Osteoblast (primary cell): ENCODE measurements at regions not wholly inside any gene's neighbourhood (a gene's known extent, or its start where the extent isn't known, plus 50 kb on each side); places are given as distances from the start of the nearest gene placed in this dataset.

ENCODE experiments used
- DNase-seq: peaks from one replicate; pipeline ENCODE4 v3.0.0; 2011; ENCODE audit warnings: low spot score, mixed read lengths; ENCODE audit not compliant: insufficient read length; ENCODE audit errors: missing footprints
- H2AFZ ChIP-seq: 2 replicates; pipeline ENCODE4 v1.6.0; 2011; ENCODE audit warnings: mild to moderate bottlenecking, low read length
- H3K27ac ChIP-seq: 2 replicates; pipeline ENCODE4 v1.5.1; 2011; ENCODE audit warnings: mild to moderate bottlenecking, low read depth, low read length, moderate library complexity
- H3K27me3 ChIP-seq: 2 replicates; pipeline ENCODE4 v1.6.0; 2012; ENCODE audit warnings: mild to moderate bottlenecking, control low read depth, inconsistent platforms, low read length, moderate library complexity; ENCODE audit not compliant: insufficient read depth
- H3K36me3 ChIP-seq: 2 replicates; pipeline ENCODE4 v1.5.1; 2011; ENCODE audit warnings: mild to moderate bottlenecking, low read length, control low read depth, moderate library complexity; ENCODE audit not compliant: insufficient read depth
- H3K4me1 ChIP-seq: 2 replicates; pipeline ENCODE4 v1.5.1; 2011; ENCODE audit warnings: mild to moderate bottlenecking, low read length, control low read depth, moderate library complexity; ENCODE audit not compliant: insufficient read depth
- H3K4me2 ChIP-seq: 2 replicates; pipeline ENCODE4 v1.6.0; 2011; ENCODE audit warnings: mild to moderate bottlenecking, low read length; ENCODE audit not compliant: insufficient read depth
- H3K4me3 ChIP-seq: fragments of 200-600 bp; sonication (generic); 3 replicates; pipeline ENCODE4 v1.5.1; 2012; ENCODE audit warnings: mild to moderate bottlenecking, low read length, inconsistent platforms; ENCODE audit not compliant: insufficient read depth
- H3K79me2 ChIP-seq: 2 replicates; pipeline ENCODE4 v1.6.0; 2012; ENCODE audit warnings: mild to moderate bottlenecking, low read length, control low read depth, inconsistent platforms; ENCODE audit not compliant: insufficient read depth
- H3K9me3 ChIP-seq: 2 replicates; pipeline ENCODE4 v1.5.1; 2011; ENCODE audit warnings: low read depth, low read length, control low read depth
- H4K20me1 ChIP-seq: 2 replicates; pipeline ENCODE4 v1.6.0; 2012; ENCODE audit warnings: mild to moderate bottlenecking, low read length, control low read depth; ENCODE audit not compliant: insufficient read depth
- CTCF ChIP-seq: IDR thresholded peaks from 2 replicates; pipeline ENCODE4 v1.5.1; 2011; ENCODE audit warnings: mild to moderate bottlenecking, low read depth, low read length, moderate library complexity; ENCODE audit errors: extremely low read depth

DNA sequence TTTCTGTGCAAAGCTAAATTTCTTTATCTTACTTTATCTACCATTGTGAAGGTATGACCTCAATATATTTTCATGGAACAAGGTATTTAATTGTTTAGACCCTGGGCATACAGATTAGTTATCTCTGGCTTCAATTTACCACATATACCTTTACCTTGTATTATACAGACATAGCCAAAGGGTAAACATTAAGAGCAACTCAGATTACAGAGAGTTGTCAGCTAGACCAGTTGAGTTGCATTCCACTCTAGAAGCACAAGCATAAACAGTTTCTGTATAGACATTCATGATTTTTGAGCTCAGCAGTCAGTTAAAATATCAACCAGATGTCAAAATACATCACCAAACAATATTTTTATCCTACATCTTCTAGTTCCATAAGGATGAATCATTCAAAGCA is 857.3 kb upstream of the ZWINT start:
- no peaks in the 10 kb centered on the region for H3K9me3 ChIP-seq
- no peaks in the 10 kb centered on the region for H3K36me3 ChIP-seq
- H3K4me3 ChIP-seq: no peak overlapping the region
- H2AFZ ChIP-seq: no peak overlapping the region
- no peaks in the 10 kb centered on the region for H3K4me1 ChIP-seq
- H3K27ac ChIP-seq: no peak overlapping the region
- H3K4me2 ChIP-seq: no peak overlapping the region
- TF ChIP-seq CTCF: no peak
- DNase-seq: no peak
- H4K20me1 ChIP-seq: no peaks in the 10 kb centered on the region
- no peaks in the 10 kb centered on the region for H3K79me2 ChIP-seq
- H3K27me3 ChIP-seq: no peaks in the 10 kb centered on the region

GRCh38 chr10:57202356-57202755 is 841.3 kb upstream of the ZWINT start:
- no peaks in the 10 kb centered on the region for H3K4me1 ChIP-seq
- peaks cover 2% of the 10 kb centered on the region for H3K9me3 ChIP-seq
- H3K27me3 ChIP-seq: no peaks in the 10 kb centered on the region
- no peak overlapping the region for H3K4me3 ChIP-seq
- no peaks in the 10 kb centered on the region for H3K36me3 ChIP-seq
- H2AFZ ChIP-seq: no peak overlapping the region
- H3K4me2 ChIP-seq: no peak overlapping the region
- no peak overlapping the region for H3K27ac ChIP-seq
- no peak for TF ChIP-seq CTCF
- H4K20me1 ChIP-seq: no peaks in the 10 kb centered on the region
- no peaks in the 10 kb centered on the region for H3K79me2 ChIP-seq
- DNase-seq: no peak

DNA sequence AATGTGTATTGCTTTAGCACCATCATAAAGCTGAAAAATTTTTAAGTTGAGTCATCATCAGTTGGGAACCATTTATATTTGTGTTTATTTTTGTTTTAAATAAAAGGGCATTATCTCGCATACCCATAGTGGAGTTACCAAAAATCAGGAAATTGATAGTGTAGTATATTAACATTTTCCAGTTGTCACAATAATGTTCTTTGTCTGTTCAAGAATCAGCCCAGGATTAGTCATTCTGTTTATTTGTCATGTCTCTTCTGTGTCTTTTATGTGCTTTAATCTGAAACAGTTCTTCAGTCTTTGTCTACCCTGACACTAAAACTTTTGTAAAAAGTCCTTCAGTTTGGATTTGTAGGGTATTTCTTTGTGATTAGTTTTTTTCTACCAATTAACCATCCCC is 827.8 kb upstream of the ZWINT start:
- H3K27ac ChIP-seq: no peak overlapping the region
- DNase-seq: no peak
- no peaks in the 10 kb centered on the region for H3K36me3 ChIP-seq
- no peaks in the 10 kb centered on the region for H3K9me3 ChIP-seq
- TF ChIP-seq CTCF: no peak
- H3K27me3 ChIP-seq: no peaks in the 10 kb centered on the region
- H3K4me3 ChIP-seq: no peak overlapping the region
- no peaks in the 10 kb centered on the region for H3K4me1 ChIP-seq
- no peak overlapping the region for H3K4me2 ChIP-seq
- H4K20me1 ChIP-seq: no peaks in the 10 kb centered on the region
- H2AFZ ChIP-seq: no peak overlapping the region
- H3K79me2 ChIP-seq: no peaks in the 10 kb centered on the region

DNA sequence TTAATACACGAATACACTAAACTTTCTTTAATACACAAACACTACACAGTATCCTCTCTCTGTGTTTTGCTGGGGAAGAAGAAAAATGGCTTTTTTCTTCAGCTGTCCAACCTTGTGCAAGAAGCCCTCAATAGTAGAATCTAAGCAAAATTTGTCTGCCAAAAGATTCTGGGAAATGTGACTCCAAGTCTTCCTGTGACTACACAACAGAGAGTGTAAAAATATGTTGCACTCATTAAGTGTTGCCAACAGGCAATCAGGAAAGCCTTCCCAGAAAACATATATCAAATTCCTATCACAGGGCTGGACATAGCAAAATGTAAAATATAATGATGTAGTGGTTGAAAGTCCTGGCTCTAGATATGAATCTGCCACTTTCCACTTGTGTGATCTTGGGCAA is 825.1 kb upstream of the ZWINT start:
- Histone ChIP-seq H3K36me3 (no peaks in the 10 kb centered on the region), H3K4me3 (no peak overlapping the region), H4K20me1 (no peaks in the 10 kb centered on the region), H3K27ac (no peak overlapping the region), H3K4me1 (no peaks in the 10 kb centered on the region), H3K9me3 (no peaks in the 10 kb centered on the region), H2AFZ (no peak overlapping the region), H3K79me2 (no peaks in the 10 kb centered on the region), H3K27me3 (no peaks in the 10 kb centered on the region), H3K4me2 (no peak overlapping the region)
- TF ChIP-seq CTCF: no peak
- no peak for DNase-seq
